ENCODE measurements at regions not wholly inside any gene's neighbourhood (a gene's known extent, or its start where the extent isn't known, plus 50 kb on each side); places are given as distances from the start of the nearest gene placed in this dataset.

GRCh38 chr21:36541721-36542139 lies 61.8 kb upstream of the CLDN14 start:
- TF ChIP-seq CTCF (conservative IDR thresholded peaks at IDR 0.05) = no peak
- H3K27ac ChIP-seq = no peak overlapping the region

- H3K27ac ChIP-seq = no peak overlapping the region
- TF ChIP-seq CTCF (conservative IDR thresholded peaks at IDR 0.05) = no peak
These were observed 62.6 kb upstream of the CLDN14 start for GRCh38 chr21:36542312-36543101.

GRCh38 chr21:36543924-36544323 lies 64.0 kb upstream of the CLDN14 start:
- no peak for TF ChIP-seq CTCF (conservative IDR thresholded peaks at IDR 0.05)
- H3K27ac ChIP-seq = no peak overlapping the region

DNA sequence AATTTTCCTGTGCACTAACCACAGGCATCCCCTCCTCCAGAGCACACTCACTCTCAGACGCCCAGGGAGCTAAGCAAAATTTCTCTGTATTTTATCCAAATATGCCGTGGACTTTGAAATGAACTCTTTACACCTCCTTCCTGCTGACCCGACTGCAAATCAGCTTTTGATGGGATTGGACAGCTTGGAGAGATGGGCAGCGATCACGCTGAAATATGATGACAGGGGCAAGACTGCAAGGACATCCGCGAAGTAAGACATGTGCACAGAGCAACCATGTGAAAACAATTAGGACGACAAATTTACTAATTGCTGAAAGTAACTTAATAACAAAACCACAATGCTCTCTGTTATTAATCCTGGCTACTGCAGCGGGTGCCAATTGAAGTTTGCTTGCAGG lies 64.6 kb upstream of the CLDN14 start:
- no peak overlapping the region for H3K27ac ChIP-seq
- TF ChIP-seq CTCF (conservative IDR thresholded peaks at IDR 0.05) = no peak

GRCh38 chr21:36545776-36546511 lies 66.0 kb upstream of the CLDN14 start:
- no peak overlapping the region for H3K27ac ChIP-seq

DNA sequence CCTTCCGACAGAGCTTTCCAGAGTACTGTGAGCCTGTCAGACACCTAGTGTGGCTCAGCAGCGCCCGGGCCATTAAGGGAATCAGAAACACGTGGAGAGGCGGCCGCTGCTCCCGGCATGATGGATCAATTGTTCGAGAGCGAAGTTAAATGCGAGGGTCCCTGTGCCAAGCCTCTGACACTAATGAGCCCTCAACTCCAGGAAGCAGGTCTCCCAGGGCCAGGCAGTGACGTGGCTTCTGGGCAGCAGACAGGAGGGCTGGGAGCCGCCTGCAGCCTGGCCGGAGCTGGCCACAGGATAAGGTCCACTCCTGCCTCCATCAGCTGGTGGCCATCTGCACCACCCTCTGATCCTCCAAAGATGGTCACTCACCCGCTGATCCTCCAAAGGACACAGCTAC lies 67.5 kb upstream of the CLDN14 start:
- TF ChIP-seq CTCF (conservative IDR thresholded peaks at IDR 0.05) = no peak
- no peak overlapping the region for H3K27ac ChIP-seq

More at GRCh38 chr21:36545776-36546511, 66.0 kb upstream of the CLDN14 start:
- TF ChIP-seq CTCF (conservative IDR thresholded peaks at IDR 0.05) = no peak

DNA sequence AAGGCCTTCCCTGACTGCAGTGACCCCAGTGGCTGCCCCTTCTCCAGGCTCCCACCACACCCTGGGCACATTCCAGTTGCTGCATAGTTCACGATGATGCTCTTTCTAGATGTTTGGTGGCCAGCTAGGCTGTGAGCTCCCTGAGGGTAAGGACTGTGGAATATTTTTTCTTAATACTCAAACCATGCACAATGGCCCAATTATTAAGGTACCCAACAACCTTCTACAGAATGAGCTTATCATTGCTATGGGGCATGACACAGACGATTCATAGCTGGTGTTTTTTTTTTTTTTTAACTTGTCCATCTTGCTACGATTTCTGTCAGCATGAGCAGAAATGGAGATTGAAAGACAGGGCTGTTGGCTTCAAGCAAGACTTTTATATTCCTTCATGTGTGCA lies 68.9 kb upstream of the CLDN14 start:
- no peak for TF ChIP-seq CTCF (conservative IDR thresholded peaks at IDR 0.05)
- H3K27ac ChIP-seq = no peak overlapping the region
